GM18870 (cell line): ENCODE measurements at regions not wholly inside any gene's neighbourhood (a gene's known extent, or its start where the extent isn't known, plus 50 kb on each side); places are given as distances from the start of the nearest gene placed in this dataset.

ENCODE experiments used
- ATAC-seq: cut with Tn5 transposase; IDR thresholded peaks from one replicate; pipeline ENCODE4 v1.9.1; 2021; ENCODE audit warnings: moderate library complexity; ENCODE audit not compliant: unreplicated experiment

- no peak for ATAC-seq
Measured at GRCh38 chr9:109910671-109911518, 130.9 kb downstream of the PALM2AKAP2 start.

GRCh38 chr9:109912082-109912582 is 132.1 kb downstream of the PALM2AKAP2 start:
- ATAC-seq: no peak

GRCh38 chr9:109912726-109913460 is 132.9 kb downstream of the PALM2AKAP2 start:
- ATAC-seq: no peak

GRCh38 chr9:109913461-109913810 is 133.4 kb downstream of the PALM2AKAP2 start:
- no peak for ATAC-seq

- ATAC-seq: no peak
Measured at GRCh38 chr9:109914280-109915027, 134.5 kb downstream of the PALM2AKAP2 start.

- no peak for ATAC-seq
Measured at GRCh38 chr9:109916316-109916715, 136.3 kb downstream of the PALM2AKAP2 start.

GRCh38 chr9:109918339-109919163 is 138.6 kb downstream of the PALM2AKAP2 start:
- peak; percentile 51 for ATAC-seq

GRCh38 chr9:109919736-109920408 is 139.9 kb downstream of the PALM2AKAP2 start:
- no peak for ATAC-seq

GRCh38 chr9:109922617-109923470 is 142.8 kb downstream of the PALM2AKAP2 start:
- ATAC-seq: no peak

GRCh38 chr9:109923471-109923760 is 143.4 kb downstream of the PALM2AKAP2 start:
- no peak for ATAC-seq

- no peak for ATAC-seq
Measured at GRCh38 chr9:109923806-109924205, 143.8 kb downstream of the PALM2AKAP2 start.

GRCh38 chr9:109925799-109926198 is 145.8 kb downstream of the PALM2AKAP2 start:
- no peak for ATAC-seq

GRCh38 chr9:109926421-109926869 is 146.4 kb downstream of the PALM2AKAP2 start:
- ATAC-seq: no peak

- ATAC-seq: no peak
Measured at GRCh38 chr9:109931623-109932022, 151.6 kb downstream of the PALM2AKAP2 start.

GRCh38 chr9:109934136-109934856 is 154.3 kb downstream of the PALM2AKAP2 start:
- ATAC-seq: no peak

- ATAC-seq: no peak
Measured at GRCh38 chr9:109934857-109935215, 154.8 kb downstream of the PALM2AKAP2 start.

- ATAC-seq: no peak
Measured at GRCh38 chr9:109935406-109936087, 155.5 kb downstream of the PALM2AKAP2 start.
